ENCODE measurements at regions not wholly inside any gene's neighbourhood (a gene's known extent, or its start where the extent isn't known, plus 50 kb on each side); places are given as distances from the start of the nearest gene placed in this dataset.

GRCh38 chr10:30793093-30793492, 163.5 kb upstream of the LYZL2 start:
- no peak overlapping the region for H3K4me3 ChIP-seq (ENCODE audit: low read depth, poor library complexity, severe bottlenecking)
- WGBS, 2 donors: 90 to 95% methylated on average over 3 of the region's 3 CpGs
- intact Hi-C loops (cut with DNase I; ENCODE audit: low total_unique reads): no loop called here
- no peak for DNase-seq (ENCODE audit: low spot score in 2 of 2)
- no peak for TF ChIP-seq POLR2A (IDR thresholded peaks at IDR 0.05)
- no peak for TF ChIP-seq CTCF (IDR thresholded peaks at IDR 0.05)

DNA sequence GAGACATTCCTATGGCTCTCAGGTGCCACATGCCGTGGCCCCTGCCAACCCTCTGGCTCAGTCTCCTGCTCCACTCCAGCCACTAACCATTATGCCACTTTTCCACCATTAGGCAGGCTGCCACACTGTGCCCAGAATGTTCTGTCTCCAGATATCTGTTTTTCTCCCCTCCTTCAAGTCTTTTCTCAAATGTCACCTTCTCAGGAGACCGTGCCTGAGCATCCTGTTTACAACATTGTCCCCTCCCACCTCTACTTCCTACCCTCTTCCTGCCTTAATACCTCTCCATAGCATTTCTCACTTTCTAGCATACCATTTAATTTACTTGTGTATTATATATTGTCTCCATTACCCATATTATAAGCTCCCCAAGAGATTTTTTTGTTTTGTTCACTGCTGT, 162.5 kb upstream of the LYZL2 start:
- intact Hi-C loops (cut with DNase I; ENCODE audit: low total_unique reads): no loop called here
- TF ChIP-seq CTCF (IDR thresholded peaks at IDR 0.05): no peak
- TF ChIP-seq POLR2A (IDR thresholded peaks at IDR 0.05): no peak
- DNase-seq (ENCODE audit: low spot score in 2 of 2): no peak
- H3K4me3 ChIP-seq (ENCODE audit: low read depth, poor library complexity, severe bottlenecking): no peak overlapping the region
- 79 to 82% methylated on average over 2 of the region's 2 CpGs for WGBS, 2 donors

DNA sequence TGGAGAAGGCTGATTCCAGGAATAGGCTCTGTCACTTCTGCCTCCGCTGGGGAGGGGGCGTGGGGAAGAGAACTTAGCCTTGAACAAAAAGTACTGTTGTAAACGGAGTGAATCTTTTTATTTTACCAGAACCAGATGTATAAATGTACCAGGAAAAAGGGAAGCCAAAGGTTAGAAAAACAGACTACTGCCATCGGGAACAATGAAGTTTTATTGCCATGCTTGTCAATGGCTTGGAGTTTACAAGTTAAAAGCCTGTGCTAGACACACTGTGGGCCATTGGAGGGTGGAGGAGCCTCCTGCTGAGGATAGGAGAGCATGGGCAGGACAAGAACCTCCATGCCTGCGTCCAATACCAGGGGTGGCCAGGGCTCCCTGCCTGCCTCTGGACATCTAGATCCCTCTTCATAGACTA, 161.7 kb upstream of the LYZL2 start:
- intact Hi-C loops (cut with DNase I; ENCODE audit: low total_unique reads): no loop called here
- TF ChIP-seq CTCF (IDR thresholded peaks at IDR 0.05) (no peak), POLR2A (IDR thresholded peaks at IDR 0.05) (no peak)
- DNase-seq (ENCODE audit: low spot score in 2 of 2): no peak
- 53 to 58% methylated on average over 5 of the region's 5 CpGs for WGBS, 2 donors
- H3K4me3 ChIP-seq (ENCODE audit: low read depth, poor library complexity, severe bottlenecking): no peak overlapping the region

- intact Hi-C loops (cut with DNase I; ENCODE audit: low total_unique reads): loop anchor here (10.0 kb wide), 1 partner anchor 1015 kb away; no protein-coding TSS in a partner anchor
- DNase-seq (ENCODE audit: low spot score in 2 of 2): no peak
- TF ChIP-seq POLR2A (IDR thresholded peaks at IDR 0.05): no peak
- no peak for TF ChIP-seq CTCF (IDR thresholded peaks at IDR 0.05)
- H3K4me3 ChIP-seq (ENCODE audit: low read depth, poor library complexity, severe bottlenecking): no peak overlapping the region
- WGBS, 2 donors: 88 to 93% methylated on average over 10 of the region's 10 CpGs
Measured at GRCh38 chr10:30789806-30790205, 160.3 kb upstream of the LYZL2 start.

DNA sequence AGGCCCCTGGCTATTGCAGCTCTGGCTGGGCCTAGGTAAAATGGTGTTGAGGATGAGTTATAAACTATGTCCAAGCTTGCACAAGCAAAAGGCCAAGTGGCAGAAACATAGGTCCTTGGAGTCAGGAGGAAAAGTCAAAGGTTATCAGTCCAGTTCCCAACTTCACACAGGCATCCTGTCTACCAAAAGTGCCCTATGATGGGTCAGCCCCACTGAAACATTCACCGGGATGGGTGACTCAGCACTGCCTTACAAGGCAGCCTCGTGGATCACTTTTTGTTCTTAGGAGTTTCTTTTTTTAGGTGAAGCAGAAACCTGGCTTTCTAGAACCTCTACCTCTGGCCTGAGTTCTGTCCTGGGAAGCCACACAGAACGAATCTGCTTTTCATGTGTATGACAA, 158.8 kb upstream of the LYZL2 start:
- DNase-seq (ENCODE audit: low spot score in 2 of 2): no peak
- H3K4me3 ChIP-seq (ENCODE audit: low read depth, poor library complexity, severe bottlenecking): no peak overlapping the region
- no peak for TF ChIP-seq CTCF (IDR thresholded peaks at IDR 0.05)
- no peak for TF ChIP-seq POLR2A (IDR thresholded peaks at IDR 0.05)
- intact Hi-C loops (cut with DNase I; ENCODE audit: low total_unique reads): loop anchor here (10.0 kb wide), 1 partner anchor 1016 kb away; no protein-coding TSS in a partner anchor
- WGBS, 2 donors: 55 to 60% methylated on average over 3 of the region's 3 CpGs

DNA sequence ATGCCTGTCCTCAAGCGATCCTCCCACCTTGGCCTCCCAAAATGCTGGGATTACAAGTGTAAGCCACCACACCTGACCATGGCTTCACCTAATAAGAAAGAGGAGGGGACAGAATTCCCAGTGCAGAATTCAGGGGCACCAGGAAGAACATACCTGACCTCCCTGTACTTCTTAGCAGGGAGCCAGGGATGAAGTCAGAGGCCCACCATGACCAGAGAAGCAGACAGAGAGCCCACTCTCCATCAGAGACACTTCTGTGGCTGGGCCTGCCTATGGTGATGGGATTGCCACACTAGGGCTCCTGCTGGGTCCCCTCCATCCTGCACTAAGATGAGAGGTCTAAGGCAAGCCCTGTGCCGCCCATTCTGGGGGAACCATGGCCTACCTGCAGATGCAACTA, 157.4 kb upstream of the LYZL2 start:
- WGBS, 2 donors: 95 to 100% methylated on average over 2 of the region's 2 CpGs

More for the DNA sequence above, 157.4 kb upstream of the LYZL2 start:
- TF ChIP-seq POLR2A (IDR thresholded peaks at IDR 0.05) (no peak), CTCF (IDR thresholded peaks at IDR 0.05) (no peak)
- DNase-seq (ENCODE audit: low spot score in 2 of 2): no peak
- no peak overlapping the region for H3K4me3 ChIP-seq (ENCODE audit: low read depth, poor library complexity, severe bottlenecking)
- intact Hi-C loops (cut with DNase I; ENCODE audit: low total_unique reads): loop anchor here (10.0 kb wide), 1 partner anchor 1018 kb away; no protein-coding TSS in a partner anchor

Data from lower leg skin (tissue), 4 donors.